Esophagus muscularis mucosa (tissue), 4 donors: ENCODE measurements at regions not wholly inside any gene's neighbourhood (a gene's known extent, or its start where the extent isn't known, plus 50 kb on each side); places are given as distances from the start of the nearest gene placed in this dataset.

Source experiments
- DNase-seq: peaks from one replicate; pipeline ENCODE4 v3.0.0-alpha.2; 2017; ENCODE audit errors: extremely low spot score
- H3K27ac ChIP-seq, 4 donors: fragments of 200-600 bp; sonication (generic); replicated peaks in 1 of 4; 1 replicate in 3 of 4; 2 replicates in 1 of 4; pipeline ENCODE4 v1.5.1; 2016 to 2019; ENCODE audit warnings: mild to moderate bottlenecking in 1 of 4
- H3K27me3 ChIP-seq, 4 donors: fragments of 200-600 bp; sonication (generic); one replicate each; pipeline versions ENCODE4 v1.5.1 to v1.6.0; 2016 to 2019
- H3K36me3 ChIP-seq, 4 donors: fragments of 200-600 bp; sonication (generic); one replicate each; pipeline ENCODE4 v1.5.1; 2016 to 2019
- H3K4me1 ChIP-seq, 4 donors: fragments of 200-600 bp; sonication (generic); one replicate each; pipeline ENCODE4 v1.5.1; 2016 to 2019
- H3K4me3 ChIP-seq, 4 donors: fragments of 200-600 bp; sonication (generic); 1 replicate in 2 of 4; 2 replicates in 2 of 4; pipeline ENCODE4 v1.5.1; 2016 to 2019; ENCODE audit warnings: mild to moderate bottlenecking in 4 of 4, moderate library complexity in 1 of 4
- H3K9me3 ChIP-seq, 4 donors: fragments of 200-600 bp; sonication (generic); 1 replicate in 3 of 4; 2 replicates in 1 of 4; pipeline ENCODE4 v1.5.1; 2016 to 2019
- CTCF ChIP-seq, 3 experiments: fragments of 200-600 bp in 2 of 3; fragments of 450-650 bp in 1 of 3; sonication (generic) in 2 of 3; IDR thresholded peaks; one replicate each; pipeline ENCODE4 v1.5.1; 2017 to 2019; ENCODE audit warnings: antibody characterized with exemption in 3 of 3, mild to moderate bottlenecking in 2 of 3, moderate library complexity in 1 of 3
- EP300 ChIP-seq: sonication (generic); formaldehyde crosslinking; IDR thresholded peaks from one replicate; pipeline ENCODE4 v1.6.1; 2017; ENCODE audit warnings: antibody characterized with exemption
- POLR2A ChIP-seq: fragments of 450-650 bp; IDR thresholded peaks from one replicate; pipeline ENCODE4 v1.6.1; 2017; ENCODE audit warnings: antibody characterized with exemption, moderate library complexity, mild to moderate bottlenecking, low read depth
- POLR2AphosphoS5 ChIP-seq, 2 donors: sonication (generic); formaldehyde crosslinking; IDR thresholded peaks; one replicate each; pipeline ENCODE4 v1.6.1; 2017; ENCODE audit warnings: antibody characterized with exemption in 2 of 2
- WGBS: methylation state at CpG from one replicate; pipeline ENCODE4 v1.1.5; 2018; 5-methylcytosine and 5-hydroxymethylcytosine counted together
- intact Hi-C: fragments of 100-400 bp; cut with DNase I; formaldehyde crosslinking; loops from one replicate; pipeline ENCODE4 v1.15.1; 2023

GRCh38 chr17:33633446-33633845 lies 340.4 kb upstream of the ASIC2 start:
- no peaks in the 10 kb centered on the region for H3K36me3 ChIP-seq
- TF ChIP-seq EP300 (no peak), POLR2AphosphoS5 (IDR thresholded peaks at IDR 0.05) (no peak), POLR2A (no peak), CTCF (IDR thresholded peaks at IDR 0.05) (no peak)
- WGBS, result 87% methylated on average over 6 of the region's 6 CpGs
- no peak for DNase-seq
- H3K27ac ChIP-seq, result no peak overlapping the region
- H3K4me3 ChIP-seq, result no peak overlapping the region
- intact Hi-C loops, result no loop called here
- H3K27me3 ChIP-seq, result no peaks in the 10 kb centered on the region
- peaks cover 0 to 3% (median 0%) of the 10 kb centered on the region in 4 donors for H3K9me3 ChIP-seq
- H3K4me1 ChIP-seq, result peaks cover 0 to 40% (median 25%) of the 10 kb centered on the region in 4 donors

- DNase-seq, result no peak
- H3K27ac ChIP-seq, result no peak overlapping the region
- H3K27me3 ChIP-seq, result no peaks in the 10 kb centered on the region
- H3K36me3 ChIP-seq, result no peaks in the 10 kb centered on the region
- TF ChIP-seq CTCF (IDR thresholded peaks at IDR 0.05) (no peak), EP300 (no peak), POLR2A (no peak), POLR2AphosphoS5 (IDR thresholded peaks at IDR 0.05) (no peak)
- intact Hi-C loops, result no loop called here
- whole genome bisulfite sequencing, result 74% methylated on average over 3 of the region's 3 CpGs
- H3K9me3 ChIP-seq, result peaks cover 0 to 3% (median 0%) of the 10 kb centered on the region in 4 donors
- no peak overlapping the region for H3K4me3 ChIP-seq
- H3K4me1 ChIP-seq, result peaks cover 0 to 36% (median 13%) of the 10 kb centered on the region in 4 donors
Measured at GRCh38 chr17:33637534-33637933, 344.4 kb upstream of the ASIC2 start.

- Histone ChIP-seq H3K36me3 (no peaks in the 10 kb centered on the region), H3K27ac (no peak overlapping the region), H3K4me1 (peaks cover 0 to 29% (median 13%) of the 10 kb centered on the region in 4 donors), H3K27me3 (no peaks in the 10 kb centered on the region), H3K9me3 (peaks cover 0 to 3% (median 0%) of the 10 kb centered on the region in 4 donors), H3K4me3 (no peak overlapping the region)
- DNase-seq, result no peak
- 49% methylated on average over 6 of the region's 6 CpGs for WGBS
- no peak for TF ChIP-seq POLR2A
- no peak for TF ChIP-seq EP300
- TF ChIP-seq POLR2AphosphoS5 (IDR thresholded peaks at IDR 0.05), result no peak
- TF ChIP-seq CTCF (IDR thresholded peaks at IDR 0.05), result no peak
- intact Hi-C loops, result no loop called here
Measured at GRCh38 chr17:33639103-33639880, 346.2 kb upstream of the ASIC2 start.

- no peak overlapping the region for H3K4me3 ChIP-seq
- WGBS, result 76% methylated on average over 8 of the region's 8 CpGs
- no peak overlapping the region for H3K27ac ChIP-seq
- peaks cover 0 to 3% (median 0%) of the 10 kb centered on the region in 4 donors for H3K9me3 ChIP-seq
- peaks cover 0 to 15% (median 4%) of the 10 kb centered on the region in 4 donors for H3K4me1 ChIP-seq
- H3K27me3 ChIP-seq, result no peaks in the 10 kb centered on the region
- intact Hi-C loops, result no loop called here
- no peak for TF ChIP-seq POLR2AphosphoS5 (IDR thresholded peaks at IDR 0.05)
- no peak for DNase-seq
- H3K36me3 ChIP-seq, result no peaks in the 10 kb centered on the region
Measured at GRCh38 chr17:33640629-33641028, 347.5 kb upstream of the ASIC2 start.

GRCh38 chr17:33642002-33642401 lies 348.9 kb upstream of the ASIC2 start:
- no peak for TF ChIP-seq EP300
- no peak for TF ChIP-seq CTCF (IDR thresholded peaks at IDR 0.05)
- TF ChIP-seq POLR2AphosphoS5 (IDR thresholded peaks at IDR 0.05), result no peak
- TF ChIP-seq POLR2A, result no peak
- H3K27me3 ChIP-seq, result peaks cover 0 to 5% (median 0%) of the 10 kb centered on the region in 4 donors
- WGBS, result 50% methylated on average over 1 of the region's 1 CpG
- H3K9me3 ChIP-seq, result peaks cover 0 to 3% (median 0%) of the 10 kb centered on the region in 4 donors
- no peak overlapping the region for H3K27ac ChIP-seq
- H3K36me3 ChIP-seq, result no peaks in the 10 kb centered on the region
- no peak overlapping the region for H3K4me3 ChIP-seq
- H3K4me1 ChIP-seq, result peaks cover 0 to 13% (median 2%) of the 10 kb centered on the region in 4 donors
- DNase-seq, result no peak
- intact Hi-C loops, result no loop called here
